SK-N-SH treated with all-trans-retinoic acid at 6 μM for 48 hours (cell line): ENCODE measurements at regions not wholly inside any gene's neighbourhood (a gene's known extent, or its start where the extent isn't known, plus 50 kb on each side); places are given as distances from the start of the nearest gene placed in this dataset.

Source experiments
- ATAC-seq: fragments of 200-7000 bp; cut with Tn5 transposase; 3 replicates; pipeline ENCODE4 v1.9.1; 2020; ENCODE audit warnings: mild to moderate bottlenecking, moderate library complexity
- ARNTL ChIP-seq: fragments of 450-650 bp; formaldehyde crosslinking; IDR thresholded peaks from 2 replicates; pipeline ENCODE4 v1.5.0; 2020; ENCODE audit warnings: low read depth, mild to moderate bottlenecking, moderate library complexity, borderline replicate concordance
- BACH2 ChIP-seq: fragments of 250-450 bp; sonication (Bioruptor Pico); IDR thresholded peaks from 2 replicates; pipeline ENCODE4 v1.9.0; 2021; ENCODE audit warnings: mild to moderate bottlenecking, borderline replicate concordance
- CSDC2 ChIP-seq: fragments of 250-450 bp; sonication (Bioruptor Pico); IDR thresholded peaks from 2 replicates; pipeline ENCODE4 v1.5.0; 2020; ENCODE audit warnings: mild to moderate bottlenecking, moderate library complexity
- ESRRG ChIP-seq: fragments of 250-450 bp; sonication (Bioruptor Pico); IDR thresholded peaks from 2 replicates; pipeline ENCODE4 v1.6.1; 2021; ENCODE audit warnings: mild to moderate bottlenecking
- GLIS3 ChIP-seq: fragments of 250-450 bp; sonication (Bioruptor Pico); IDR thresholded peaks from 2 replicates; pipeline ENCODE4 v1.5.0; 2020; ENCODE audit warnings: mild to moderate bottlenecking, moderate library complexity
- ISL1 ChIP-seq: fragments of 250-450 bp; sonication (Bioruptor Pico); IDR thresholded peaks from 2 replicates; pipeline ENCODE4 v2.1.2; 2022; ENCODE audit warnings: mild to moderate bottlenecking, moderate library complexity
- PPARA ChIP-seq: fragments of 250-450 bp; sonication (Bioruptor Pico); IDR thresholded peaks from 2 replicates; pipeline ENCODE4 v1.5.0; 2020; ENCODE audit warnings: mild to moderate bottlenecking, borderline replicate concordance
- RARB ChIP-seq: fragments of 250-450 bp; sonication (Bioruptor Pico); IDR thresholded peaks from 2 replicates; pipeline ENCODE4 v1.8.0; 2021; ENCODE audit warnings: mild to moderate bottlenecking, moderate library complexity
- SNAI2 ChIP-seq: fragments of 250-450 bp; sonication (Bioruptor Pico); IDR thresholded peaks from 2 replicates; pipeline ENCODE4 v1.5.0; 2020; ENCODE audit warnings: mild to moderate bottlenecking, moderate library complexity
- TOX ChIP-seq: fragments of 250-450 bp; sonication (Bioruptor Pico); IDR thresholded peaks from 2 replicates; pipeline ENCODE4 v1.8.0; 2021; ENCODE audit warnings: mild to moderate bottlenecking, moderate library complexity, borderline replicate concordance
- ZC3H10 ChIP-seq: fragments of 250-450 bp; sonication (Bioruptor Pico); IDR thresholded peaks from 2 replicates; pipeline ENCODE4 v1.5.1; 2021; ENCODE audit warnings: mild to moderate bottlenecking, moderate library complexity
- ZFP3 ChIP-seq: fragments of 250-450 bp; sonication (Bioruptor Pico); IDR thresholded peaks from 2 replicates; pipeline ENCODE4 v1.5.0; 2020; ENCODE audit warnings: mild to moderate bottlenecking, moderate library complexity
- ZFP30 ChIP-seq: fragments of 450-650 bp; formaldehyde crosslinking; IDR thresholded peaks from 2 replicates; pipeline ENCODE4 v1.5.0; 2022; ENCODE audit warnings: mild to moderate bottlenecking, moderate library complexity
- ZNF565 ChIP-seq: fragments of 450-650 bp; formaldehyde crosslinking; conservative IDR thresholded peaks from 2 replicates; pipeline ENCODE4 v1.5.0; 2020; ENCODE audit warnings: low read depth, mild to moderate bottlenecking, moderate library complexity
- ZNF70 ChIP-seq: fragments of 450-650 bp; formaldehyde crosslinking; IDR thresholded peaks from 2 replicates; pipeline ENCODE4 v1.5.0; 2020; ENCODE audit warnings: mild to moderate bottlenecking, moderate library complexity
- ZNF8 ChIP-seq: fragments of 450-650 bp; formaldehyde crosslinking; IDR thresholded peaks from 2 replicates; pipeline ENCODE4 v1.5.0; 2020; ENCODE audit warnings: mild to moderate bottlenecking, moderate library complexity
- TF ChIP-seq, protein P1 (sequence below): fragments of 250-450 bp; sonication (Bioruptor Pico); IDR thresholded peaks from 2 replicates; pipeline ENCODE4 v1.5.1; 2020; ENCODE audit warnings: low read depth, mild to moderate bottlenecking, moderate library complexity
- TF ChIP-seq, protein P2 (sequence below): fragments of 250-450 bp; sonication (Bioruptor Pico); IDR thresholded peaks from 2 replicates; pipeline ENCODE4 v1.5.0; 2020; ENCODE audit warnings: mild to moderate bottlenecking, moderate library complexity
- TF ChIP-seq, protein P3 (sequence below): fragments of 250-450 bp; sonication (Bioruptor Pico); IDR thresholded peaks from 2 replicates; pipeline ENCODE4 v1.8.0; 2020; ENCODE audit warnings: mild to moderate bottlenecking, moderate library complexity, borderline replicate concordance
- TF ChIP-seq, protein P4 (sequence below): fragments of 250-450 bp; sonication (Bioruptor Pico); IDR thresholded peaks from 2 replicates; pipeline ENCODE4 v1.5.1; 2021; ENCODE audit warnings: mild to moderate bottlenecking, moderate library complexity
- TF ChIP-seq, protein P5 (sequence below): fragments of 250-450 bp; sonication (Bioruptor Pico); IDR thresholded peaks from 2 replicates; pipeline ENCODE4 v1.8.0; 2021; ENCODE audit warnings: low read depth, mild to moderate bottlenecking, moderate library complexity, borderline replicate concordance

DNA sequence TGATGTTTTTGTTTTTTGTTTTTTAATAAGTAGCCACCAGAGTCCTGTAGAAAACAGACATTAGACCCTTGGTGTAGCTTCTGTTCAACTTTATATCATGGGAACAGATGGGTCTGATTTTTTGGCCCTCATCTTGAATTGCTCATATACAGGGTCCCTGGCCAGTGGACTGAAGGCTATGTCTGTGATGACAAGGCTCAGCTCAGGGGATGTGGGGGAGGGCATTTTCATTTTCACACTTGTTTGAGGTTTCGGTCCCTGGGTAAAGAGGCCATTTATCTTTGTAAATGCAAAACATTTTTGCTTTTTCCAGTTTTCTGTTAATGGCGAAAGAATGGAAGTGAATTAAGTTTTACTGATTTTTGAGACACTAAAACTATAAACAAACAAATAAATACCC, 257.6 kb upstream of the PHYHIPL start (continued):
- TF ChIP-seq ZNF565 (no peak), CSDC2 (CRISPR knock-in tag) (no peak)

DNA sequence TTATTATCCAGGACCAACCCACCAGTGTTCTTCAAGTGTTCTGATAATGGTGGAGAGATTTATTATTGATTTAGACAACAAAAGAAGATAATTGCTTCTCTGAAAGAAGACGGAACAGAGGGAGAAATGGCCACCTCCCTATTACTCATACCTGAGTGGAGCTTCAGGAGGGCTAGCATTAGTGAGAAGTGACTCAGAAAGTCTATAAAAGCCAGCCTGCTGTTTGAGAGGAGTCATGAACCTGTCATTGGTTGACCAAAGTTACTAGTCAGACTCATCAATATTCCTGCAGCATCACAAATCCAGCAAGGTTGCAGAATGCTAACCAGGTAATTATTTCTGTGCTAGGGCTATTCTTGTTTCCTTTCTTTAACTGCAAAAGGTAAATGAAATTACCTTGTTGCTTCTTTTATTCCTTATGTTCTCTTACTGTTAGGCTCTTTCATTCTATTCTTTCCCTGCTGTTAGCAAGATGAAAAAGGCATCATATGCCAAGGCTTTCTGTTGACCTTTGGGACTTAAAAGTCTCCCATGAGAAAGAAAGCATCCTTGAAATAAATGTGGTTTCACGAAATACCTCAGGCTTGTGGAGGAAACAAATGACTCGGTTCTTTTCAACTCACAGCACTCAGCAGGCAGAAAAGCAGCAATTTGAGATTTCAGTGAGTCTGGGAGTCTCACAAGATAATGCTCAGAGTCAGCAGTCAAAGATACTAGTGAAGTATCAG, 256.4 kb upstream of the PHYHIPL start:
- TF ChIP-seq ESRRG (CRISPR knock-in tag) (no peak), ZNF8 (CRISPR knock-in tag) (no peak), ZFP30 (CRISPR knock-in tag) (no peak)
- TF ChIP-seq, protein P1, sequence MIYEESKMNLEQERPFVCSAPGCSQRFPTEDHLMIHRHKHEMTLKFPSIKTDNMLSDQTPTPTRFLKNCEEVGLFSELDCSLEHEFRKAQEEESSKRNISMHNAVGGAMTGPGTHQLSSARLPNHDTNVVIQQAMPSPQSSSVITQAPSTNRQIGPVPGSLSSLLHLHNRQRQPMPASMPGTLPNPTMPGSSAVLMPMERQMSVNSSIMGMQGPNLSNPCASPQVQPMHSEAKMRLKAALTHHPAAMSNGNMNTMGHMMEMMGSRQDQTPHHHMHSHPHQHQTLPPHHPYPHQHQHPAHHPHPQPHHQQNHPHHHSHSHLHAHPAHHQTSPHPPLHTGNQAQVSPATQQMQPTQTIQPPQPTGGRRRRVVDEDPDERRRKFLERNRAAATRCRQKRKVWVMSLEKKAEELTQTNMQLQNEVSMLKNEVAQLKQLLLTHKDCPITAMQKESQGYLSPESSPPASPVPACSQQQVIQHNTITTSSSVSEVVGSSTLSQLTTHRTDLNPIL: no peak
- ATAC-seq: peak; percentile 90

DNA sequence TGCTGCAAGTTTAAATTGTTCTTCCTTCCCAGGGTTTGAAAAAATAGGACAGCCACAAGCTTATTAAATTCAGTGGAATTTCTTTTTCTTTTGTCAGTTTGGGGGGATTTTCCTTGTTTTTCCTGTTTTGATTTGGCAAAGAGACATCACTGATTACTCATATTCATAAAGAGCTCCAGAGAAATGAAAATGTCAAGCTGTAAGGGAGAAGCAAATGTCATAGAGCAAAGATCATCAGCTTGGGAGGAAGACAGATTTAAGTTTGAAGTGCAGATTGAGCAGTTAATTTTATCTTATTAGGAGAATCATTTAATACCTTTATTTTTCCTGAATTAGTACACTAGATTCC, 255.8 kb upstream of the PHYHIPL start:
- no peak for TF ChIP-seq BACH2 (CRISPR knock-in tag)
- no peak for TF ChIP-seq ZFP3
- TF ChIP-seq ISL1 (CRISPR knock-in tag): no peak
- TF ChIP-seq, protein P2, sequence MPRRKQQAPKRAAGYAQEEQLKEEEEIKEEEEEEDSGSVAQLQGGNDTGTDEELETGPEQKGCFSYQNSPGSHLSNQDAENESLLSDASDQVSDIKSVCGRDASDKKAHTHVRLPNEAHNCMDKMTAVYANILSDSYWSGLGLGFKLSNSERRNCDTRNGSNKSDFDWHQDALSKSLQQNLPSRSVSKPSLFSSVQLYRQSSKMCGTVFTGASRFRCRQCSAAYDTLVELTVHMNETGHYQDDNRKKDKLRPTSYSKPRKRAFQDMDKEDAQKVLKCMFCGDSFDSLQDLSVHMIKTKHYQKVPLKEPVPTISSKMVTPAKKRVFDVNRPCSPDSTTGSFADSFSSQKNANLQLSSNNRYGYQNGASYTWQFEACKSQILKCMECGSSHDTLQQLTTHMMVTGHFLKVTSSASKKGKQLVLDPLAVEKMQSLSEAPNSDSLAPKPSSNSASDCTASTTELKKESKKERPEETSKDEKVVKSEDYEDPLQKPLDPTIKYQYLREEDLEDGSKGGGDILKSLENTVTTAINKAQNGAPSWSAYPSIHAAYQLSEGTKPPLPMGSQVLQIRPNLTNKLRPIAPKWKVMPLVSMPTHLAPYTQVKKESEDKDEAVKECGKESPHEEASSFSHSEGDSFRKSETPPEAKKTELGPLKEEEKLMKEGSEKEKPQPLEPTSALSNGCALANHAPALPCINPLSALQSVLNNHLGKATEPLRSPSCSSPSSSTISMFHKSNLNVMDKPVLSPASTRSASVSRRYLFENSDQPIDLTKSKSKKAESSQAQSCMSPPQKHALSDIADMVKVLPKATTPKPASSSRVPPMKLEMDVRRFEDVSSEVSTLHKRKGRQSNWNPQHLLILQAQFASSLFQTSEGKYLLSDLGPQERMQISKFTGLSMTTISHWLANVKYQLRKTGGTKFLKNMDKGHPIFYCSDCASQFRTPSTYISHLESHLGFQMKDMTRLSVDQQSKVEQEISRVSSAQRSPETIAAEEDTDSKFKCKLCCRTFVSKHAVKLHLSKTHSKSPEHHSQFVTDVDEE: no peak
- no peak for TF ChIP-seq ARNTL (CRISPR knock-in tag)
- TF ChIP-seq, protein P3, sequence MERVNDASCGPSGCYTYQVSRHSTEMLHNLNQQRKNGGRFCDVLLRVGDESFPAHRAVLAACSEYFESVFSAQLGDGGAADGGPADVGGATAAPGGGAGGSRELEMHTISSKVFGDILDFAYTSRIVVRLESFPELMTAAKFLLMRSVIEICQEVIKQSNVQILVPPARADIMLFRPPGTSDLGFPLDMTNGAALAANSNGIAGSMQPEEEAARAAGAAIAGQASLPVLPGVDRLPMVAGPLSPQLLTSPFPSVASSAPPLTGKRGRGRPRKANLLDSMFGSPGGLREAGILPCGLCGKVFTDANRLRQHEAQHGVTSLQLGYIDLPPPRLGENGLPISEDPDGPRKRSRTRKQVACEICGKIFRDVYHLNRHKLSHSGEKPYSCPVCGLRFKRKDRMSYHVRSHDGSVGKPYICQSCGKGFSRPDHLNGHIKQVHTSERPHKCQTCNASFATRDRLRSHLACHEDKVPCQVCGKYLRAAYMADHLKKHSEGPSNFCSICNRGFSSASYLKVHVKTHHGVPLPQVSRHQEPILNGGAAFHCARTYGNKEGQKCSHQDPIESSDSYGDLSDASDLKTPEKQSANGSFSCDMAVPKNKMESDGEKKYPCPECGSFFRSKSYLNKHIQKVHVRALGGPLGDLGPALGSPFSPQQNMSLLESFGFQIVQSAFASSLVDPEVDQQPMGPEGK: no peak
- no peak for TF ChIP-seq PPARA (CRISPR knock-in tag)
- TF ChIP-seq ZNF70 (CRISPR knock-in tag): no peak
- TF ChIP-seq ZNF8 (CRISPR knock-in tag): no peak
- TF ChIP-seq, protein P4, sequence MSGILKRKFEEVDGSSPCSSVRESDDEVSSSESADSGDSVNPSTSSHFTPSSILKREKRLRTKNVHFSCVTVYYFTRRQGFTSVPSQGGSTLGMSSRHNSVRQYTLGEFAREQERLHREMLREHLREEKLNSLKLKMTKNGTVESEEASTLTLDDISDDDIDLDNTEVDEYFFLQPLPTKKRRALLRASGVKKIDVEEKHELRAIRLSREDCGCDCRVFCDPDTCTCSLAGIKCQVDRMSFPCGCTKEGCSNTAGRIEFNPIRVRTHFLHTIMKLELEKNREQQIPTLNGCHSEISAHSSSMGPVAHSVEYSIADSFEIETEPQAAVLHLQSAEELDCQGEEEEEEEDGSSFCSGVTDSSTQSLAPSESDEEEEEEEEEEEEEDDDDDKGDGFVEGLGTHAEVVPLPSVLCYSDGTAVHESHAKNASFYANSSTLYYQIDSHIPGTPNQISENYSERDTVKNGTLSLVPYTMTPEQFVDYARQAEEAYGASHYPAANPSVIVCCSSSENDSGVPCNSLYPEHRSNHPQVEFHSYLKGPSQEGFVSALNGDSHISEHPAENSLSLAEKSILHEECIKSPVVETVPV: no peak
- no peak for TF ChIP-seq TOX
- TF ChIP-seq SNAI2 (CRISPR knock-in tag): no peak
- TF ChIP-seq GLIS3 (CRISPR knock-in tag): no peak
- TF ChIP-seq ZC3H10: no peak
- TF ChIP-seq ZNF565: no peak
- TF ChIP-seq, all 23 proteins: peak for 0
- ATAC-seq: peak; percentile 62

DNA sequence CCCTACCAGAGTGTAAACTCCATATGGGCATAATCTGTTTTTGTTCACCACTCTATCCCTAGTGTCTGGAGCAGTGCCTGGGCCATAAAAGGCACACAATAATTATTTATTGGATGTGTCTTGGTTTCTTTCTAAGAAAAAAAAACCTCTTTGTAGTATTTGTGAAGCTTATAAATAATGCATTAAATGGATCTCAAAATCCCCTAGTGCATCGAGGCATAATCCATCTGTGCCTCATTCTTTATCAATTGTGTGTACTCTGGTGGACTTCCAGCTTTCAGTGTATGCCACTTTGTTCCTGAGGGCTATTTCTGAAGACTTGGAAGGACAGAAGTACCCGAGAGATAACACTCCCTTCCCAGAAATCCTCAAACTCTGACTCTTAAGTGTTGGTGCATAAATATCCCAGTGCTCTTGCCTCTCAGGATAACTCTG, 255.0 kb upstream of the PHYHIPL start:
- ATAC-seq: peak; percentile 32
- TF ChIP-seq, protein P5, sequence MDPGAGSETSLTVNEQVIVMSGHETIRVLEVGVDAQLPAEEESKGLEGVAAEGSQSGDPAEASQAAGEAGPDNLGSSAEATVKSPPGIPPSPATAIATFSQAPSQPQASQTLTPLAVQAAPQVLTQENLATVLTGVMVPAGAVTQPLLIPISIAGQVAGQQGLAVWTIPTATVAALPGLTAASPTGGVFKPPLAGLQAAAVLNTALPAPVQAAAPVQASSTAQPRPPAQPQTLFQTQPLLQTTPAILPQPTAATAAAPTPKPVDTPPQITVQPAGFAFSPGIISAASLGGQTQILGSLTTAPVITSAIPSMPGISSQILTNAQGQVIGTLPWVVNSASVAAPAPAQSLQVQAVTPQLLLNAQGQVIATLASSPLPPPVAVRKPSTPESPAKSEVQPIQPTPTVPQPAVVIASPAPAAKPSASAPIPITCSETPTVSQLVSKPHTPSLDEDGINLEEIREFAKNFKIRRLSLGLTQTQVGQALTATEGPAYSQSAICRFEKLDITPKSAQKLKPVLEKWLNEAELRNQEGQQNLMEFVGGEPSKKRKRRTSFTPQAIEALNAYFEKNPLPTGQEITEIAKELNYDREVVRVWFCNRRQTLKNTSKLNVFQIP: no peak
- TF ChIP-seq RARB (CRISPR knock-in tag) (no peak), ISL1 (CRISPR knock-in tag) (no peak), ZNF565 (no peak)
